ELF-1 (cell line): ENCODE measurements at regions not wholly inside any gene's neighbourhood (a gene's known extent, or its start where the extent isn't known, plus 50 kb on each side); places are given as distances from the start of the nearest gene placed in this dataset.
"Not testable (repeated sequence)": the region's sequence is repeated elsewhere in the genome, so short reads cannot be mapped to it uniquely, and the experiment has no call there.

ENCODE experiments used
- DNase-seq: peaks from one replicate; pipeline ENCODE4 v3.0.0-alpha.2; 2016; ENCODE audit warnings: low read depth, low spot score

- DNase-seq, result not testable (repeated sequence)
Measured at GRCh38 chr15:85196697-85197096, 183.7 kb upstream of the AKAP13 start.

GRCh38 chr15:85197582-85197981, 182.8 kb upstream of the AKAP13 start:
- not testable (repeated sequence) for DNase-seq

- DNase-seq, result not testable (repeated sequence)
Measured at GRCh38 chr15:85198432-85198831, 182.0 kb upstream of the AKAP13 start.

GRCh38 chr15:85200215-85200614, 180.2 kb upstream of the AKAP13 start:
- not testable (repeated sequence) for DNase-seq

- DNase-seq, result not testable (repeated sequence)
Measured at GRCh38 chr15:85201118-85201793, 179.1 kb upstream of the AKAP13 start.

GRCh38 chr15:85204481-85204880, 175.9 kb upstream of the AKAP13 start:
- not testable (repeated sequence) for DNase-seq

- DNase-seq, result not testable (repeated sequence)
Measured at GRCh38 chr15:85233791-85234325, 146.5 kb upstream of the AKAP13 start.

GRCh38 chr15:85234450-85235196, 145.8 kb upstream of the AKAP13 start:
- not testable (repeated sequence) for DNase-seq

GRCh38 chr15:85244056-85244455, 136.3 kb upstream of the AKAP13 start:
- DNase-seq, result not testable (repeated sequence)

GRCh38 chr15:85250938-85251542, 129.4 kb upstream of the AKAP13 start:
- peak; percentile 66 for DNase-seq

GRCh38 chr15:85253196-85253915, 127.0 kb upstream of the AKAP13 start:
- DNase-seq, result not testable (repeated sequence)

GRCh38 chr15:85254961-85255360, 125.4 kb upstream of the AKAP13 start:
- DNase-seq, result not testable (repeated sequence)

- DNase-seq, result not testable (repeated sequence)
Measured at GRCh38 chr15:85255502-85255901, 124.9 kb upstream of the AKAP13 start.

- DNase-seq, result not testable (repeated sequence)
Measured at GRCh38 chr15:85256009-85256997, 124.1 kb upstream of the AKAP13 start.

- not testable (repeated sequence) for DNase-seq
Measured at GRCh38 chr15:85258062-85258445, 122.3 kb upstream of the AKAP13 start.

GRCh38 chr15:85258559-85259209, 121.7 kb upstream of the AKAP13 start:
- DNase-seq, result not testable (repeated sequence)

- DNase-seq, result not testable (repeated sequence)
Measured at GRCh38 chr15:85260526-85260925, 119.9 kb upstream of the AKAP13 start.

- DNase-seq, result not testable (repeated sequence)
Measured at GRCh38 chr15:85262461-85263055, 117.8 kb upstream of the AKAP13 start.

- DNase-seq, result not testable (repeated sequence)
Measured at GRCh38 chr15:85263842-85264440, 116.5 kb upstream of the AKAP13 start.
